ENCODE measurements at regions not wholly inside any gene's neighbourhood (a gene's known extent, or its start where the extent isn't known, plus 50 kb on each side); places are given as distances from the start of the nearest gene placed in this dataset.
"Not testable (repeated sequence)": the region's sequence is repeated elsewhere in the genome, so short reads cannot be mapped to it uniquely, and the experiment has no call there.

DNA sequence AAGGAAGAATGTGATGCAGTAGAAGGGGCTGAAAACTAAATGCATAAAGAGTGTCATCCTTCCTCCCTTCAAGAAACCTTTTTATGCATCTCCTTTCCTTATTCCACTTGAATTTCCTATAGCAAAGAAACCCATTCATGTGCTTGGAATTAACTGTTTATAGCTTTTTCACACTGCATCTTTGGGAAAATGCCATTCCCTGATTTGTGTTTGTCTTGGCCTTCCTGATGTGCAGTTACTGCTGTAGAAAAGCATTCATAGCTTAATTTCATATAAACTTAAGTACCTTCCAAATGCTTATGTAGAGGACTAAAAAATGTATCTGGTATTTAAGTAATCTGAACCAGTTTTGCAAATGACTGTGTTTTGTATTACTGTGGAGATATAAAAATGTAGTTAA lies 61.8 kb downstream of the SDR9C7 start:
- DNase-seq (ENCODE audit: low read depth) = no peak
- no peak overlapping the region for H3K4me3 ChIP-seq (ENCODE audit: low read length)
- TF ChIP-seq, protein P1, sequence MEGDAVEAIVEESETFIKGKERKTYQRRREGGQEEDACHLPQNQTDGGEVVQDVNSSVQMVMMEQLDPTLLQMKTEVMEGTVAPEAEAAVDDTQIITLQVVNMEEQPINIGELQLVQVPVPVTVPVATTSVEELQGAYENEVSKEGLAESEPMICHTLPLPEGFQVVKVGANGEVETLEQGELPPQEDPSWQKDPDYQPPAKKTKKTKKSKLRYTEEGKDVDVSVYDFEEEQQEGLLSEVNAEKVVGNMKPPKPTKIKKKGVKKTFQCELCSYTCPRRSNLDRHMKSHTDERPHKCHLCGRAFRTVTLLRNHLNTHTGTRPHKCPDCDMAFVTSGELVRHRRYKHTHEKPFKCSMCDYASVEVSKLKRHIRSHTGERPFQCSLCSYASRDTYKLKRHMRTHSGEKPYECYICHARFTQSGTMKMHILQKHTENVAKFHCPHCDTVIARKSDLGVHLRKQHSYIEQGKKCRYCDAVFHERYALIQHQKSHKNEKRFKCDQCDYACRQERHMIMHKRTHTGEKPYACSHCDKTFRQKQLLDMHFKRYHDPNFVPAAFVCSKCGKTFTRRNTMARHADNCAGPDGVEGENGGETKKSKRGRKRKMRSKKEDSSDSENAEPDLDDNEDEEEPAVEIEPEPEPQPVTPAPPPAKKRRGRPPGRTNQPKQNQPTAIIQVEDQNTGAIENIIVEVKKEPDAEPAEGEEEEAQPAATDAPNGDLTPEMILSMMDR (IDR thresholded peaks at IDR 0.05; ENCODE audit: insufficient read depth, low read depth, low read length, missing control alignments) = no peak

DNA sequence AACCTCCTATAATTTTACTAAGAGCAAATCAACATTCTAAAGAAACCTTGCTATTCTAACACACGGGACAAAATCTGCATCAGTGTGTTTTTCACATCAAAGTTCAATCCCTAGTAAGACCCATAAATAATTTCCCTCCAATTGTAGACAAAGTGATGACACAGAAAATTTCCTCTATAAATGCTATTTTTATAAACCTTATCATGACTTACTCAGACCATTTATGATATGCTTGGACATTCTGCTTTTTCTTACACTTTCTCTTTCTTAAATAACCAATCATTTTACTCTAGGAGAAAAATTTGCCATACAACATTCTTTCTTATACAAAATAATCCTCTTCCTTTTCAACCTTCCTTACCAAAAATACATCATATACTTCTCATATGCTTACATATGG lies 67.0 kb downstream of the SDR9C7 start:
- TF ChIP-seq, protein P1 (IDR thresholded peaks at IDR 0.05; ENCODE audit: insufficient read depth, low read depth, low read length, missing control alignments) = no peak
- DNase-seq (ENCODE audit: low read depth) = no peak
- no peak overlapping the region for H3K4me3 ChIP-seq (ENCODE audit: low read length)

DNA sequence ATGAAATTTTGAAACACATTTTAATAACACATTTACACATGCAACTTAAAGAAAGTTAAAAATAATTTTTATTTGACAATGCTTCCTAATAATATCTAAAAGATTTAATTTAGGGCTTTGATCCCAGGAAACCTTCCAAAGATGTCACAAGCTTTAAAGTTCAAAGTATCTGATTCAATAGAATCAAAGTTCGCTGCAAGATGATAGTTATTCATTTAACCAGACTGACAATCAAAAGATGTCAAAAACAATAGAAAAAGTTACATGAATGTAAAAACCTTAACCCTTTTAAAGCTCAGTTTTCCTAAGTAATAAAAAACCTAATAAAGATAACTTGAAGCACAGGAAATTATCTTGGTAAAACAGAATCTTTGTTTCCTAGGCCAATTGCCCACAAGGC lies 67.7 kb downstream of the SDR9C7 start:
- DNase-seq (ENCODE audit: low read depth) = no peak
- H3K4me3 ChIP-seq (ENCODE audit: low read length) = no peak overlapping the region
- TF ChIP-seq, protein P1 (IDR thresholded peaks at IDR 0.05; ENCODE audit: insufficient read depth, low read depth, low read length, missing control alignments) = no peak

DNA sequence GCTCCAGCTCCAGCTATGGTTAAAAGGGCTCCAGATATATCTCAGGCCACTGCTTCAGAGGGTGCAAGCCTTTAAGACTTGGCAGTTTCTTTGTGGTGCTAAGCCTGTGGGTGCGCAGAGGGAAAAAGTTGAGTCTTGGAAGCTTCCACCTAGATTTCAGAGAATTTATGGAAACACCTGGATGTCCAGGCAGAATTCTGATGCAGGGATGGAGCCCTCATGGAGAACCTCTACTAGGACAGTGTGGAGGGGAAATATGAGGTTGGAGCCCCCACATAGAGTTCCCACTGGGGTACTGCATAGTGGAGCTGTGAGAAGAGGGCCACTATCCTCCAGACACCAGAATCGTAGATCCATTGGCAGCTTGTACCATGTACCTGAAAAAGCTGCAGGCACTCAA lies 69.9 kb downstream of the SDR9C7 start:
- H3K4me3 ChIP-seq (ENCODE audit: low read length) = no peak overlapping the region
- no peak for DNase-seq (ENCODE audit: low read depth)
- TF ChIP-seq, protein P1 (IDR thresholded peaks at IDR 0.05; ENCODE audit: insufficient read depth, low read depth, low read length, missing control alignments) = no peak

DNA sequence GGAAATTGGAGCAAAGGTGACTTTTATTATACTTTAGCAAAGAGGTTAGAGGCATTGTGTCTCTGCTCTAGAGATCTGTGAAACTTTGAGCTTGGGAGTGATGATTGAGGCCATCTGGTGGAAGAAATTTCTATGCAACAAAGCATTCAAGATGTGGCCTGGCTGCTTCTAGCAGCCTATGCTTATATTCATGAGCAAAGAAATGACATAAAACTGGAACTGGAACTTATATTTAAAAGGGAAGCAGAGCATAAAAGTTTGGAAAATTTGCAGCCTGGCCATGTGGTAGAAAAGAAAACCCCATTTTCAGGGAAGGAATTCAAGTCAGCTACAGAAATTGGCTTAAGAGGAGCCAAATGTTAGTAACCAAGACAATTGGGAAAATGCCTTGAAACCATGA lies 70.4 kb downstream of the SDR9C7 start:
- no peak for DNase-seq (ENCODE audit: low read depth)
- TF ChIP-seq, protein P1 (IDR thresholded peaks at IDR 0.05; ENCODE audit: insufficient read depth, low read depth, low read length, missing control alignments) = no peak
- no peak overlapping the region for H3K4me3 ChIP-seq (ENCODE audit: low read length)

DNA sequence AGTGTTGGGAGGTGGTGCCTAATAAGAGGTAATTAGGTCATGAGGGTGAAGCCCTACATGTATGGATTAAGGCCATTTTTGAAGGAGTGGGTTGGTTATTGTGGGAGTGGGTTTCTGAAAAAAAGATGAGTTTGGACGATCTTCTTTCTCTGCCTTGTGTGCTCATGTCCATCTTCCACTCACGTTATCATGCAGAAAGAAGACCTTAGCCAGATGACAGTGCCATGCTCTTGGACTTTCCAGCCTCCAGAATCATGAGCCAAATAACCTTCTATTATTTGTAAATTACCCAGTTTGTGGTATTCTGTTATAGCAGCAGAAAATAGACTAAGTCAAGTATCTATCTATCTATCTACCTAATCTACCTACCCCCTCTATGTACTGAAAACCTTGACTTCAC lies 71.9 kb downstream of the SDR9C7 start:
- TF ChIP-seq, protein P1 (IDR thresholded peaks at IDR 0.05; ENCODE audit: insufficient read depth, low read depth, low read length, missing control alignments) = no peak
- no peak for DNase-seq (ENCODE audit: low read depth)
- H3K4me3 ChIP-seq (ENCODE audit: low read length) = no peak overlapping the region

DNA sequence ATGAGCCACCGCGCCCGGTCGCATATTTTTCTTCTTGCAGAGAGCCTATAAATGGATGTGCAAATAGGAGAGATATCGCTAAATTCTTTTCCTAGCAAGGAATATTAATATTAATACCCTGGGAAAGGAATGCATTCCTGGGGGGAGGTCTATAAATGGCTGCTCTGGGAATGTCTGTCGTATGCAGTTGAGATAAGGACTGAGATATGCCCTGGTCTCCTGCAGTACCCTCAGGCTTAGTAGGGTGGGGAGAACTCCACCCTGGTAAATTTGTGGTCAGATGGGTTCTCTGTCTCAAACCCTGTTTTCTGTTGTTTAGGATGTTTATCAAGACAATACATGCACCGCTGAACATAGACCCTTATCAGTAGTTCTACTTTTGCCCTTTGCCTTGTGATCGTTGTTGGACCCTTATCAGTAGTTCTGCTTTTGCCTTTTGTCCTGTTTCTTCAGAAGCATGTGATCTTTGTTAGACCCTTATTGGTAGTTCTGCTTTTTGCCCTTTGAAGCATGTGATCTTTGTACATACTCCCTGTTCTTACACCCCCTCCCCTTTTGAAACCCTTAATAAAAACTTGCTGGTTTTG lies 80.7 kb downstream of the SDR9C7 start:
- not testable (repeated sequence) for H3K4me3 ChIP-seq (ENCODE audit: low read length); DNase-seq (ENCODE audit: low read depth)
